GM21529 (cell line): ENCODE measurements at regions not wholly inside any gene's neighbourhood (a gene's known extent, or its start where the extent isn't known, plus 50 kb on each side); places are given as distances from the start of the nearest gene placed in this dataset.

ENCODE experiments used
- ATAC-seq: cut with Tn5 transposase; IDR thresholded peaks from one replicate; pipeline ENCODE4 v1.9.1; 2021; ENCODE audit not compliant: unreplicated experiment

DNA sequence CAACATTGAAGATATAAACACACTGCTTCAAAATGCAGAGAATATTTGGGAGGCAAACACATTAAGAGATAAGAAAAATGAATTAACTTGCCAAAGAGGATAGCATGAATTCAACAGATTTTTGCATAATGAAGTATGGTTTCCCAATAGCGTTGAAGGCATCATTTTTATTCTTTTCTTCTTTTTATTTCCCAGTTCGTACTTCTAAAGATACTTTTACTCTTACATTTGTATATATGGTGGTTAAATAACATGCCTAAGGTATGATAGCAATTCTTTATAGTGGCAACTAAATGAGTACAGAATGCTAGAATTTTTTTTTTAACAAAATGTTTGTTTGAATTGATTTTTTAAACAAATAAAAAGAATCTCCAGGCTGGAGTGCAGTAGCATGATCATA is 473.4 kb upstream of the MARCKS start:
- ATAC-seq = no peak

DNA sequence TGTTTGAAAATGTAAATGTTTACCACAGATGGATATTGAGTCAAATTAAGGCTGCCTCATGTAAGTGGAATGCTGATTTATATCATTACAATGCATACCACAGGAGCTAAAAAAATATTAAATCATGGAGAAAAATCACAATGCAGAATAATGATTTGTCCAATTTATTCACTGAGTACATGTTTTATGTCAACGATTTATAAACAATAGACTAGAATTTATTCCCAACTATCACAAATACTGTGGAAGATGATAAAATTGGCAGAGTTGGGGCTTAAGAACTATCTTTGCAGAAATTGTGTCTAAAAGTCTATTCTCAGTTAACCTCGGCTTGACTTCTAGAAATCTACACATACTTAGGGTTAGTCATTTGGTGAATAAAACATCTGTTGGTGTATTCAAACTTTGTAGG is 472.1 kb upstream of the MARCKS start:
- no peak for ATAC-seq

DNA sequence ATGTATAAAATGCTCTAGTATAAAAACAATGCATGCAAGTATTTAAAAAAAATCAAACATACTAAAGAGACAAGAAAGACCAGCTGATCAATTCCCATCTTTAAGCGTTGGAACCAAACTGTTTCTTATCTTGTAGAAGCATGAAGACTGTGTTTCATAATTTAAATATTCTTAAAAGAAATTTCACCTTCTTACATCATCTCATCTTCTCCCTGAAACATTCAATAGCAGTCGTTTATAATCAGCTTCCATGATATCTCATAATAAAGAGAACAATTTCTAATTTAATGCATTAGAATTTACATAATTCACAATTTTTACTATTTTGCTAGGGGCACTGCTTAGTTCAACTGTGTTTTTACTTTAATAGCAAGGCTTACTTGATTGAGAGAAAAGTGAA is 468.1 kb upstream of the MARCKS start:
- ATAC-seq = no peak

DNA sequence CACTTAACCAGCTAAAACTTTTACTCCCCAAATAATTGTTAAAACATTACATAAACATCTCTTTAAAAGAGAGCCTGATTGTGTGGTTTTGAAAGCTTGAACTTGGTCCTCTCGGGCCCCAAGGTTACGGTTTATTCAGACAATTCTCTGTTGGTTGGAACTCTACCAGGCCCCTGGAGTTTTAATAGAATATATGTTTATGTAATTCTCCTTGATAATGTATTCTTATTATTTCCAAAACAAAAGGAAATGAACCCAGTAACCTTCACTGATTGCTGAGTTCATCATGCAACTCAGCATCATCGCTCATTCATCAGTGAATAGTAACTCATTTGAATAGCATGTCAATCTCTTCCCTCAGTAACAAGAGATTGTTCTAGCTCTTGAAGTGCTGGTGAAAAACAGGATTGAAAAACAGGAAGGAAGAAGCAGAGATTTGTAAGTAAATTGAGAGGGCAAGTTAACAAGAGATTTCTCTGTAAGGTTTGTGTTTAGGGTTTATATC is 464.5 kb upstream of the MARCKS start:
- no peak for ATAC-seq

DNA sequence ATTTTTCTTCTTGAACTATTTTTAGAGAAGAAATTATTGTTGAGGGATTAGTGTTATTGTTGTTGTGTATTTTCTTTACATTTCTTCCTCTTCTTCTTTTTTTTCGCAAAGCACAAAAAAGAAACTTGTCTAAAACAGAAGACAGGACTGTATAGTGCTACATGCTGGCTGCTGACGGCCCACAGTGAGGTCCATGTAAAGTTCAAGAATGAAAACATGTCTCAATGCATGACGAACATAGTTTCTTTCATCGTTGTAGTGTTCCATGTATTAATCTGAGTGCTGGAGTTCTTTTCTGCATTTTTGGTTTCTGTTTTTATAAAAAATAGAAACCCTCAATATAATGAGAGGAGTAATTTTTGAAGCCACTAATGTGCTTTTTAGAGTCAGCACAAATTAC is 462.9 kb upstream of the MARCKS start:
- ATAC-seq = no peak

DNA sequence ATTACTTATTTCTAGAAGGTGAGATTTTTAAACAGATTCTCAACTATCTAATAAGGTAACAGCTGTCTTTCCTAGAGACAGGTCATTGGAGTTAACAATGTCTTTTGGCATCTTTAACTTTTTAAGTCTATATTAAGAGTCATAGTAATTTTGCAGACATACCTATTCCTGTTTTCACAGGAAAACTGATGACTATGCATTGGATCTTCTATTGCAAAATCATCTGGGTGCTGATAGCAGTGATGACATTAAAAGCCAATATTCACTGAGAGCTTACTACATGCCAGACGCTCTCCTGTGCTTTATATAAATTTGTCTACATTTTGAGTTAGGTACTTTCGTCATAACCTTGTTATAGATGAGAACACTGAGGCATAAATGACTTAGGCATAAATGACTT is 462.4 kb upstream of the MARCKS start:
- ATAC-seq = no peak

DNA sequence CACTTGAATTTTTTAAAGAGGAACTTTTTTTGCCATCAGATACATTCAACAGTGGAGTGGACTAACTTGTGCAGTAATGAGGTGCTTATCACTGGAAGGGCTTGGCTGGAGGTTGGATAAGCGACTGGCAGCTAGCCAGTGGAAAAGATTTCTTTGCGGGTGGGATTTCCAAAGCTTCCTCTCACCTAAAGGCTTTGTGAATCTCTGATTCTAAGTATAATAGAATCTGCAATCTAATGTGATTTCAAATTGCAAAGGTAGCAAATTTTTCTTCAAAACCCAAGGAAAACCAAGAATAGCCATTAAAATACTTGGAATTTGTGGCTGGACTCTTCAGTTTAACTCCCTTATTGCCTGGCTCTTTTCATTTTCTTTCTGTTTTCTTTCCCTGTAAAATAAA is 460.4 kb upstream of the MARCKS start:
- no peak for ATAC-seq

DNA sequence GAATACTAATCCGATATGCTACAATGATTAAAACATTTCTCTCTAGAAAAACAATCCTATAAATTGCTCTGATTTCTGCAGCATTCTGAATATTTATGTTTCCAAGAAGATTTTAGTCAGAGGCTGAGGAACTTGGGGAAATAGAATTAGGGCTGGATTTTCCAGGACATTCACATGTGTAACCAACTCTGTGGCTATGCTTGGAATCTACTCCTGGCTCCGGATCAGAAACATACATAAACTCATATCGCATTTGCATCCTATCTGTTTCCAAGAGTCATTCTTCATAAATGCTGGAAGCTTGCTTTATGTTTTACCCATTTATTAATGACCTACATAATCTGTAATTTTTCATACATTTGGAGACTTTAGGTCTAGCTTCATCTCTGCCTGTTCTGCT is 459.9 kb upstream of the MARCKS start:
- ATAC-seq = no peak

DNA sequence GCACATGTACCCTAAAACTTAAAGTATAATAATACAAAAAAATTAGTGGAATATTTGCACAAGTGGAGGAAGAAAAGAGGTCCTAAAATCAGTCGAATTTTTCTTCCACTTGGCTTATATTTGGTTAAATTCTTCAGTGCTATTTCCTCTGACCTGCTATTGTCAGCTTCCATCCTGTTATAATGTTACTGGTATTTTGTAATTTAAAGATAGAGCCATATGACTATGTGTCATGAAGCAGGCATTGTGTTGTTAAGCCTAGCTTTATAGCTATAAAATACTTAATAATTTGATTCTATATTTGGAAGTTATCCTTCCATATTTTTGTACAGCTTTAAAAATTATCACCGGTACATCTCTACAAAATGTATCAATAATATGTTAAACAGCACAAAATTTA is 455.9 kb upstream of the MARCKS start:
- ATAC-seq = no peak

DNA sequence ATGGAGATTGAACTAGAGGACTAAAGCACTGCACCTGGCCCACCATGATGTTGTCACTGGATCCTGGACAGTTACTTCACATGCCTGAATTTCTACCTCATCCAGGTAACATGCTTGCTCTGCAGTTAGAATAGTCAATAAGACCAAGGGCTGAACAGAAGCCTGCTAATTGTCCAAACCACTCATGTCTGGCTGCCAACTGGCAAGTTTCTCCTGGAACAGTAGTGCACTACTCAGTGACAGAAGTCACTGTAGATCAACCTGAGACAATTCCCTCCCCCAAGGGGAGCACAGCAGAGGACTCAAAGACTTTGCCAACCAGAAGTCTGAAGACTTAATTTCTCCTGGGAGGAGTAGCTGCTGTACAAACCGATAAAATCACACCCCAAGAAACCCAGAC is 454.6 kb upstream of the MARCKS start:
- ATAC-seq = no peak

DNA sequence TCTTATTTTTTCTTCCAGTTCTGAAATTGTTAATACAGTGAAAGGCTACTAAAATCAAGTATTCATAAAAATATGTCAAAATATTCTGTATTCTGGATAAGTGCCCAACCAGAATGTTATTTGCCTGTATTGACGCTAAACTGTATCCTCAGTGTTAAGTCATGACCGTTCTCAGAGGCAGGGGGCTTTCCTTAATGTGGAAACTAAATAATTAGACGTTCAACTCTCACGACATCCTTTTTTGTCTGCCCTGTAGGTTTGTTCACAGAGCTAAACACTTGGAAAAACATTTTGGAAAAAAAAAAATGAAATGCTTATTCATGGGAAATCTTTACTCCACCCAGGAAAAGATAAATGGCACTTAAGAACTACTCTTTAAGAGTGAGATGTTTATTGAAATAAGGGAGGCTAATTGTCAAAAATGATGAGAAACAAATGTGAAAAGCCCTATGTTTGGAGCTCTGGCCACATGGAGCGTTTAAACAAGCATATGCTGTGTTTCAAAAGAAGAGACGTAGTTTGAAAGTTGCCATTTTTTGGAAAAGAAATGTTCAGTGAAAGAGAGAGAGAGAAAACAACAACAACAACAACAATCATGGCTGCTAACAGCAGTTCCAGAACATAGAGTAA is 453.1 kb upstream of the MARCKS start:
- ATAC-seq = no peak

DNA sequence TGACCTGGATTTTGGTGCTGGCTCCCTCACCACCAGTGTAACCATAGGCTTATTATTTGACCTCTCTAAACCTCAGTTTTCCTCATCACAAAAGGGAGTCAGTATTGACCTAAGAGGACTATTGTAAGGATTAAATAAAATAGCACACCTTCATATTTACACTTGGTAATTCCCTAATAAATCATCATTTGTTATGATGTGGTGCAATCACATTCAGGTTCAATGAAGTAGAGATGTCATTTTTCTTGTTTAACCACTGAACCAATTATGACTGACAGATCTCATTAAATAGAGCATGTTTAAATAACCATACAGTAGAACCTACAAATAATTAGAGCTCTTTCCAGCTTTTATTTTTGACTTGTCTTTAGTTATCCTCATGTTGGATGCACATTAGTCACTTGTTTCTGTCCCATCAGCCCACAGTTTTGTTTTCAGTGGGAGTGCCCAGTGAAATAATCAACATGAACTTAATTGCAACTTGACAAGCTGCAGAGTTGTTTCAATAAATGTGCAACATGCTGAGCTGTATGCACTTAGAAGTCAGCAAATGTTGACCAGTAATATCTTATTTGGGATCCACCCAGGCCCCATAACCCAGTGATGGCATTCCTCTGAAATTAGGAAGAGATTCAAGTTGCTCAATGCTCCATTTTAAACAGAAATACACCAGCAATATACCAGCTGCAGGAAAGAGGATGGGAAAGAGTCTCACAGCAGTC is 451.7 kb upstream of the MARCKS start:
- no peak for ATAC-seq

DNA sequence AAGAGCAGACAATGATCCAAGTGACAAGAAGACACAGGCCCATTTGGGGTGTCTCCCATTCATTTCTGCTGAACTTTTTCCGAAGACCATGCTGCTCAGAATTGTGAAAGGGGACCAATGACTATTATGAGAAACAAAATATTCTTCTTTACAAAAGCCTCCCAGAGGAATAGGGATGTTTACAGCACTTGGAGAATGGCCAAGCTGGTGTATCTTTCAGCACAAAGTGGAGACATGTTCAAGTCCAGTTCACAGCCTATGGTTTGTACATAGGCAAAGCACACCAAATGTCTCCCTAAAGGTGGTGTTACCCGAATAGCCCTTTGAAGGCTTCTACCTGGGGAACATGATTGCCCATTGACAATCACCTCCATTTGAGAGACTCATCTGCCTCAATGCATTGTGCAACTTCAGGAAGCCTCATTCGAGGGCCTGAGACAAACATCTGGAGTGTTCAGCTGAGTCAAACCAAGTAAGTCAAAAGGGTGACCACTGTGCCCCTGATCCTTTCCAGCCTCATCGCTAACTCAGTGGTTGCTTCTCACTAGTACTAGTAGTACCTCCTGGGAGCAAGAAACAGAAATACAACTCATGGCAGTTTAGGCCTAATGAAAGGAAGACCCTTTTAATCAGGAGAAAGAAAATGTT is 451.0 kb upstream of the MARCKS start:
- ATAC-seq = no peak

DNA sequence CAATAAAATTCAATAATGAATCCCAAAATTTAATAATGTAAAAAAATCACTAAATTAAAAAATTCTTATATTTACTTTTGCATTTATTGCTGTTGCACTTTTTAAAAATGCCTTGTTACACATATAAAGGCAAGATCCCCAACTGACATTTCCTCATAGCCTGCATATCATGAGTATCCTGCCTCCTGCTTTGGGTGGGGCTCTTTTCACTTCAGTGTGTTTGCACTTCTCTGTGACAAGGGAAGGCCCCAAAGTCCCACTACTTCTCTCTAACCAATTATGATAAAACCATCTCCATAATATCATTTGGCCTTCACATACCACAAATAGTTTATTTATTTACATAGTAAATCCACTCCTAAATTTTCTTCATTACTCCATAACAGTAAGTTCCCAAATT is 446.1 kb upstream of the MARCKS start:
- no peak for ATAC-seq

DNA sequence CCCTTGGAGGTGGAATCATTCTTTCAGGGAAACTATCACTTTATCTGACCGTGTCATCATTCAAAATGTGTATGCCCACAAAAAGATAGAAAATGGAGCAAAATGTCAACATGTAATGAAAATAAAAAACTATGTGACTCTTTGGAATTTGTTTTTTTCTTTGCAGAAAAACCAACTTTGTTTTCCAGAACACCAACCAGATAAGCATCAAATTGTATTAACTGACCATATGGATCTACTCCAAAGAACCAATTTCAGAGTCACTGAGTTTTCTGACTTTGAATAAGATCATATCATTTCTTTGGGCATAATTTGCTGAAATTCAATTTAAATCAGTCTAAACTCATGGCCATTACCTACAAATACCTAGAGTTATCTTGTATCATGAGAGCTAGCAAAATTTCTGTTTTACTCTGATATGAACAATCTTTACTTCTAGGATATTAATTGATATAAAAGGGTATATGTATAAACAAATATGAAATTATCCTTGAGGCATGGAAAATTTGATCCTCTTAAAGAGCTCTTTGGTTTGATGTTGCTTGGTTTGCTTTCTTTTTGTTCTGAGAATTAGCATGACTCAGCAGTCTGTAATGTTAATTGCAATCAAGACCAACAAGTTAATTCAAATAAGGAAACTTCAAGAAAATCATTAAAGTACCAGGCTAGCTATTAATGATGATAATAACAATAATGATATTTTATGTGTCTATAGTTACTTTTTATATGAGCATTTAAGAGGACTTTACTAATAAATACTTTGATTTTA is 444.4 kb upstream of the MARCKS start:
- no peak for ATAC-seq

DNA sequence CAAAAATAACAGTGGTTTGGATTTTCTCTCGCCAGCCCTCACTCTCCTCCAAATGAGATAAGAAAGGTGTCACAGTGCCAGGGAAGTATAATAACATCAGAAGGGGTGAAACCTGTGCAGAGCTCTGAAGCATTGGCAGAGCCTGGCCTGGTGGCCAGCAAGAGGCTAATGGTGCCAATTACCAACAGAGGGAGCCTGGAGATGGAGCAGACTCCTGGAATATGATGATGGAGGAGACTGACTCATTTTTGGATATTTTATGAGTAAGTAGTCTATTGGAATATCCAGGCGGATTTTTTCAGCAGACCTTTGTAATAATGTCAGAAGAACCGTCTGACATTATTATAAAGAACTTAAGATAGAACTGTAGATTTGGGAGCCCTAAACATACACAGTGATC is 442.6 kb upstream of the MARCKS start:
- ATAC-seq = no peak

DNA sequence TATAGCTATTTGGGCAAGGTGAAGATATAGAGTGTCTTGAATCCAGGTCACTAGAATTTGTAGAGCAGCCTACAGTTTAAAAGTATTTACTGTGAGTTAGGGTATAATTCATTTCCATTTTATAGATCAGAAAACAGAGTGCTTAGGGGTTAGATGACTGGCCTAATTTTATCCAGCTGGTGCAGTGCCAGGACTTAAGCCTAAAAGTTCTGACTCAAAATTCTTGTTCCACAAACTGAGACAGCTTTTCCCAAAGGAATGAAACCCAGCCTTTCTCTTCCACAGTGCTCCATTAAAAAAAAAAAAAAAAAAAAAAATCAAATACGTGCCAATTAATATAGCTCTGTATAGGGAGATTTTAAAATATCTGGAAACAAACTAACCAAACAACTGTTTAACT is 441.0 kb upstream of the MARCKS start:
- ATAC-seq = no peak

DNA sequence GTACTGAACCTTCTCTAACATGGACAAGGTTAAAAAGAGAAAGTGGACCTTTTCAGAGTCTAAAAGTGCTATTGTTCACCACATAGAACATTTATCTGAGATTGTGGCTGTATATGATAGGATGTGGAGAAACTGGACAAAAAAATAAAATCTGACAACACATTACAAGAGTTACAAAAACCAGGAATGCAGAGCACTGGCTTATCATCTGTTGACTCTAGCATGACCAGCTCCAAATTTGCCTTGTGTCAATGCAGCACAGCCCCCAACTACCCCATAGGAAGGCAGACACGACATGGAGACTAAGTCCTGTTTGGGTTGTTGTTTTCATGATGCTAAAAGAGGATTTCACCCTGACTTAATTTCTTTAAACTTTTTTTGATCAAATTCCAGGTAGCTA is 436.9 kb upstream of the MARCKS start:
- ATAC-seq = no peak

DNA sequence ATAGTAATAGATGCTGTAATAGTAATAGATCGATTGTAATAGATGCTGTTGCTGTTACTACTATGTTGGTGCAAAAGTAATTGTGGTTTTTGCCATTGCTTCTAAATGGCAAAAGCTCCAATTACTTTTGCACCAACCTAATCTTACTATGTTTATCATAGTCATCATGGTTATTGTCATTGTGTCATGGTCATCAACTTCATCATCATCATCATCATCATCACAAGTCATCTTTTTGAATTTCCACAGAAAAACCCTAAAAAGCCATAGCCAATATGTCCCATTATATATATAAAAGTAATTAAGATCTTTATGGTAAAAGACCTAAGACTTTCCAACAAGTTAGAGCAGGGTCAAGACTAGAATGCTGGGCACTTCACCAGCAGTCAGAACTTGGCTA is 435.1 kb upstream of the MARCKS start:
- no peak for ATAC-seq

DNA sequence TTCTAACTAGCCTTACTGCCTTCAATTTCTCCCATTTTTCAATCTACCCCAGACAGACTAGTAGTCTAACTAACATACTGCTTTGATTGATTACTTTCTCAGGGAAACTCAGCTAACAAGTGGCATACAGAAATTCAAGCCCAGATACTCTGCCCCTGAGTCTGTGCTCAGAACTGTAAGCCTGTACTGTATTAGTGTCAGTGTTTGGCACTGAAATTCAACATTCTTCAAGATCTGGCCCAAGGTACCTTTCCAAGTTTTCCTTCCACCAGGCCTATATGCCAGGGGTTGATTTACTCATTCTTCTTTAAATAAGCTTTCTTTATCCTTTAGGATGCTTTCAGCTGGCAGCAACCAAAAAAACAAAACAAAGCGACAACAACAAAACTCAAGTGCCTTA is 433.2 kb upstream of the MARCKS start:
- no peak for ATAC-seq

DNA sequence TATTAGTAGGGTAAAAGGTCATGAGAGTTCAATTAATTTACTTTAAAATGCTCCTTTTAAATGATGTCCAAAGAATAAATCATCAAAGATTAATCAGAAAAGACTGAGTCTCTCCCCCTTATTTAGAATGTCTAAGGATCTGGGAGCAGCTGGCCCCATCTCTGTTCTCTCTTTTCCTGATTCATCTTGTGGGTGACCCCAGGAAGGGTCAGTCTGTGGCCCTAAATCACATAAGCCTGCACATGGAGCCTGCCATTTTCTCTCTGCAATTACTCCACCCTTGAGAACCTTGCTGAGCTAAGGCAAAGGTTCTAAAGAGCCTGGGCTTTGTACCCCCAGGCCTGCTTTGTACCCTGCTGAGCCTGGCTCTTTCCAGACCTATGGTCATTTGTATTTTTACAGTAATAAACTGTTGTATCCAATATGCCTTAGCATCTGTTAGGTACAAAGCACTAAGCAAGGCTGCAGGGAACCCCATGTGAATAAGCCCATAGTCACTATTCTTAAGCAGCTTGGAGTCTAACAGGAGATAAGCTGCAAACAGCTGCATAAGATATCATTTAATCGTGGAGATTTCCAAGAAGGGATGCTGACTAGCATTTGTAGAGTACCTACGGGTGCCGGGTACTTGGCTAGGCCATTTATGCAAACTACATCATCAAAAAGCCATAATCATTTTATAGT is 431.0 kb upstream of the MARCKS start:
- ATAC-seq = no peak
